RWPE1 (cell line): ENCODE measurements at regions not wholly inside any gene's neighbourhood (a gene's known extent, or its start where the extent isn't known, plus 50 kb on each side); places are given as distances from the start of the nearest gene placed in this dataset.

Source experiments
- CTCF ChIA-PET: fragments of 350-600 bp; sonication (Branson Sonifier 250); formaldehyde crosslinking; extraction: SDS; loops from one replicate; lab custom pipeline; 2021; lab: Yijun Ruan, JAX
- POLR2A ChIA-PET: fragments of 400-600 bp; formaldehyde crosslinking; extraction: SDS; loops from one replicate; lab custom pipeline; 2020; ENCODE audit warnings: antibody characterized with exemption; ENCODE audit not compliant: low non-redundant PET; lab: Yijun Ruan, JAX
- DNase-seq: peaks from one replicate; pipeline ENCODE4 v3.0.0; 2012; ENCODE audit warnings: low spot score
- H3K27ac ChIP-seq: fragments of 450-650 bp; 2 replicates; pipeline ENCODE4 v1.5.1; 2017
- TF ChIP-seq, protein P1 (sequence below): fragments of 450-650 bp; conservative IDR thresholded peaks from 2 replicates; pipeline ENCODE4 v1.5.1; 2017; ENCODE audit warnings: low read depth, mild to moderate bottlenecking

- H3K27ac ChIP-seq = no peak overlapping the region
- DNase-seq = no peak
- ChIA-PET POLR2A (no interaction called here), CTCF (interaction anchor here (1.3 kb wide), 1 partner anchor 371 kb away, joined by 6 read pairs; no protein-coding TSS in a partner anchor)
- TF ChIP-seq, protein P1, sequence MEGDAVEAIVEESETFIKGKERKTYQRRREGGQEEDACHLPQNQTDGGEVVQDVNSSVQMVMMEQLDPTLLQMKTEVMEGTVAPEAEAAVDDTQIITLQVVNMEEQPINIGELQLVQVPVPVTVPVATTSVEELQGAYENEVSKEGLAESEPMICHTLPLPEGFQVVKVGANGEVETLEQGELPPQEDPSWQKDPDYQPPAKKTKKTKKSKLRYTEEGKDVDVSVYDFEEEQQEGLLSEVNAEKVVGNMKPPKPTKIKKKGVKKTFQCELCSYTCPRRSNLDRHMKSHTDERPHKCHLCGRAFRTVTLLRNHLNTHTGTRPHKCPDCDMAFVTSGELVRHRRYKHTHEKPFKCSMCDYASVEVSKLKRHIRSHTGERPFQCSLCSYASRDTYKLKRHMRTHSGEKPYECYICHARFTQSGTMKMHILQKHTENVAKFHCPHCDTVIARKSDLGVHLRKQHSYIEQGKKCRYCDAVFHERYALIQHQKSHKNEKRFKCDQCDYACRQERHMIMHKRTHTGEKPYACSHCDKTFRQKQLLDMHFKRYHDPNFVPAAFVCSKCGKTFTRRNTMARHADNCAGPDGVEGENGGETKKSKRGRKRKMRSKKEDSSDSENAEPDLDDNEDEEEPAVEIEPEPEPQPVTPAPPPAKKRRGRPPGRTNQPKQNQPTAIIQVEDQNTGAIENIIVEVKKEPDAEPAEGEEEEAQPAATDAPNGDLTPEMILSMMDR = no peak
Measured at GRCh38 chr3:64400706-64401105, 175.4 kb upstream of the PRICKLE2 start.

- ChIA-PET CTCF (interaction anchor here (1.3 kb wide), 1 partner anchor 369 kb away, joined by 6 read pairs; no protein-coding TSS in a partner anchor), POLR2A (no interaction called here)
- H3K27ac ChIP-seq = no peak overlapping the region
- DNase-seq = peak; percentile 52
- TF ChIP-seq, protein P1 = peak; percentile 75
Measured at GRCh38 chr3:64399205-64399800, 174.0 kb upstream of the PRICKLE2 start.

DNA sequence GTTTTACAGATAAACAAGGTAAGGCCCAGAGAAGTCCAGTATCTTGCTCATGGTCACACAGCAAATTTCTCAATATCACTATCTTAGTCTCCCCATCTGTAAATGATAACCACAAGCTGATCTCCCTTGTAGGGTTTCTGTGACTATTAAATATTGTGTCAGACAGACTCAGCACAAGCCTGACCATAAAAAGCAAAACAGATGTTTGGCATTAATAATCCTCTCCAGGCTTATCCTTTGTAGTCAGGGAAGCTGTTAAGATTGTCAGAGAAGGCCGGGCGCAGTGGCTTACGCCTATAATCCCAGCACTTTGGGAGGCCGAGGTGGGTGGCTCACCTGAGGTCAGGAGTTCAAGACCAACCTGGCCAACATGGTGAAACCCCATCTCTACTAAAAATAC is 173.2 kb upstream of the PRICKLE2 start:
- ChIA-PET POLR2A (no interaction called here), CTCF (interaction anchor here (0.6 to 1.0 kb wide), 2 partner anchors 40 to 368 kb away, joined by 3 to 5 read pairs; no protein-coding TSS in a partner anchor)
- no peak overlapping the region for H3K27ac ChIP-seq
- no peak for DNase-seq
- TF ChIP-seq, protein P1 = no peak

GRCh38 chr3:64398006-64398405 is 172.7 kb upstream of the PRICKLE2 start:
- TF ChIP-seq, protein P1 = no peak
- ChIA-PET CTCF (interaction anchor here (1.0 kb wide), 1 partner anchor 368 kb away, joined by 3 read pairs; no protein-coding TSS in a partner anchor), POLR2A (no interaction called here)
- DNase-seq = no peak
- H3K27ac ChIP-seq = no peak overlapping the region

DNA sequence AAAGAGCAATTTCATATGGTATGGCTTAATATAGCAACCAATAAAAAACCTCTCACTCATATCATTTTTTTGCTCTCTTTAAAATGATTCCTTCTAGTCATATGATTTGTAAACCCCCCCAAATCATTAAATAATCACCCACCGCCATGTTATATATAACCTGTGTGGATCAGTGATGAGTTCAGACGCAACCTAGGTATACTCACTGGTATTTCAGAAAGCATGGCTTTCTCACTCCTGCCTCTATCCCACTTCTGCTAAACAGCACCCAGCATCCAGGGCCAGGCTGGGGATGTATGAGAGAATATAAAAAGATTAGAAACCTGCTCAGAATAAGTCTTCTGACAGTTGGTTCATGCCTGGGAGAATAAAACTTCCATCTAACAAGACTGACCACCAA is 172.3 kb upstream of the PRICKLE2 start:
- TF ChIP-seq, protein P1 = no peak
- no peak for DNase-seq
- ChIA-PET CTCF (interaction anchor here (1.0 kb wide), 1 partner anchor 367 kb away, joined by 3 read pairs; no protein-coding TSS in a partner anchor), POLR2A (no interaction called here)
- H3K27ac ChIP-seq = no peak overlapping the region

DNA sequence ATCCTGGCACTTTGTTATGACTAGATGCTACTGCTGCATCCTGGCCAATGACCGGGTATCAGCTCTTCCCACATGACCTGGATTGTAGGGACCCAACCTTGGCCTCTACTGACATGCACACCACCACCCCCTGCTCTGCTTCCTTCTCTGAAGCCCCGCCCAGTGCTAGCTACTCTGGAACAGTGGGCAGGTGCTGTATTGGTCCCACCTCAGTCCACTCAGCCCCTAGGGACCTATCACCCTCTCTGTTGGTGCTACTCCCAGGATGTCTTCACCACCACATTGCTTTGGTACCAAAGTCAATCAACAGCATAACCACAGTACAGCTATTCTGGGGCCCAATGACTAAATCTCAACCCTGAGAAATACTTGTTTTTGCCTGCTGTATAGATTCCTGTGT is 170.2 kb upstream of the PRICKLE2 start:
- no peak for DNase-seq
- TF ChIP-seq, protein P1 = no peak
- no peak overlapping the region for H3K27ac ChIP-seq
- ChIA-PET CTCF (no interaction called here), POLR2A (no interaction called here)
